Fibroblast of the aortic adventitia (primary cell): ENCODE measurements at regions not wholly inside any gene's neighbourhood (a gene's known extent, or its start where the extent isn't known, plus 50 kb on each side); places are given as distances from the start of the nearest gene placed in this dataset.
"Not testable (repeated sequence)": the region's sequence is repeated elsewhere in the genome, so short reads cannot be mapped to it uniquely, and the experiment has no call there.

Experiments
- DNase-seq: peaks from one replicate; pipeline ENCODE4 v3.0.0-alpha.2; 2010; ENCODE audit warnings: low read depth
- H3K4me3 ChIP-seq: 2 replicates; pipeline ENCODE4 v1.5.1; 2011; ENCODE audit warnings: low read depth, mild to moderate bottlenecking, control low read depth, low read length, moderate library complexity
- TF ChIP-seq, protein P1 (sequence below): IDR thresholded peaks from 2 replicates; pipeline ENCODE4 v1.5.1; 2011; ENCODE audit warnings: mild to moderate bottlenecking, low read length, control low read depth, inconsistent platforms; ENCODE audit not compliant: insufficient read depth

DNA sequence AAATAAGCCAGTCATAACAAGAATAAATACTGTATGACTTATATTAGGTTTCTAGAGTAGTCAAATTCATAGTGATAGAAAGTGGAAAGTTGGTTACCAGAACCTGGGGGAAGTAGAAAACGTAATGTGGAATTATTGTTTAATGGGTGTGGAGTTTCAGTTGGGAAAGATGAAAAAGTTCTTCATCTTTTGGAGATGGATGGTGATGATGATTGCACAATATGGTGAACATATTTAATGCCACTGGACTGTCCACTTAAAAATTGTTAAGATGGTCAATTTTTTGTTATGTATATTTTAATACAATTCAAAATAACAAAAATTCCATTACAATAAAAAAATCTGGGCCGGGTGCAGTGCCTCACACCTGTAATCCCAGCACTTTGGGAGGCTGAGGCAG is 289.6 kb downstream of the ZIC3 start:
- H3K4me3 ChIP-seq, result no peak overlapping the region
- TF ChIP-seq, protein P1, sequence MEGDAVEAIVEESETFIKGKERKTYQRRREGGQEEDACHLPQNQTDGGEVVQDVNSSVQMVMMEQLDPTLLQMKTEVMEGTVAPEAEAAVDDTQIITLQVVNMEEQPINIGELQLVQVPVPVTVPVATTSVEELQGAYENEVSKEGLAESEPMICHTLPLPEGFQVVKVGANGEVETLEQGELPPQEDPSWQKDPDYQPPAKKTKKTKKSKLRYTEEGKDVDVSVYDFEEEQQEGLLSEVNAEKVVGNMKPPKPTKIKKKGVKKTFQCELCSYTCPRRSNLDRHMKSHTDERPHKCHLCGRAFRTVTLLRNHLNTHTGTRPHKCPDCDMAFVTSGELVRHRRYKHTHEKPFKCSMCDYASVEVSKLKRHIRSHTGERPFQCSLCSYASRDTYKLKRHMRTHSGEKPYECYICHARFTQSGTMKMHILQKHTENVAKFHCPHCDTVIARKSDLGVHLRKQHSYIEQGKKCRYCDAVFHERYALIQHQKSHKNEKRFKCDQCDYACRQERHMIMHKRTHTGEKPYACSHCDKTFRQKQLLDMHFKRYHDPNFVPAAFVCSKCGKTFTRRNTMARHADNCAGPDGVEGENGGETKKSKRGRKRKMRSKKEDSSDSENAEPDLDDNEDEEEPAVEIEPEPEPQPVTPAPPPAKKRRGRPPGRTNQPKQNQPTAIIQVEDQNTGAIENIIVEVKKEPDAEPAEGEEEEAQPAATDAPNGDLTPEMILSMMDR, result no peak
- no peak for DNase-seq

DNA sequence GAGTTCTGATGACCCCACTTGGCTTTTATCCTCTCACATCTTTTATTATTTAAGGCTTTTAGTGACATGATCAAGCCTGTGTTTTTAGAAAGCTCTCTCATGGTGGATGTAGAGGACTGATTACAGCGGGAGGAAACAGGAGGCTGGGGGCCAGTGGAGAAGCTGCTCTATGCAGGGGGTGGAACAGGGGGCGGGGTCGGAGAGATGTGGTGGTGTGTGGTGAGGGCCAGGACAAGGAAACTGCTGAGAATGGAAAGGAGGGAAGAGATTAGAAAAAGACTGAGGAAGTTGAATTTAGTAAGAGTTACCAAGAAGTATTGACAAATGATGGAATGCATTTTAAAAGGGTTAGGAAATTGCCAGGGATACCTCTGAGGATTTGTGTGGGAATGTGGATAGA is 292.2 kb downstream of the ZIC3 start:
- TF ChIP-seq, protein P1, result no peak

DNA sequence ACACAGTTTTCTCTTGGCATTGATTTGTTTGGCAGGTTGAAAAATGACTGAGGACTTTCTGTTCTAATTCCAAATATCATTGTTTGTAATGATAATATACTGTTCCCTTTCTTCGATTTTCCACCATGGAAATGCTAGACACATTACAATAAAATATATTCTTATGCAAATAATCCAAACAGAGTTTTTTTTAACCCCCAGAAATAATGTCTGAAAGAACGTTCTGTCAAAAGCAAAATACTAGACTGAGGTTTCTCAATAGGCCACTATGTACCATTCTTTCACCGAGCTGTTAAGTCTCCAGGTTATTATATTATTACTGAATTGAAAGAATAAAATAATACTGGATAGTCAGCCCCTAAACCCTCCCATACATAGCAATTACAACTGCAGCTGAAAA is 312.5 kb downstream of the ZIC3 start:
- no peak for DNase-seq
- TF ChIP-seq, protein P1, result no peak
- H3K4me3 ChIP-seq, result no peak overlapping the region

More for the DNA sequence above, 292.2 kb downstream of the ZIC3 start:
- DNase-seq, result no peak
- H3K4me3 ChIP-seq, result no peak overlapping the region

DNA sequence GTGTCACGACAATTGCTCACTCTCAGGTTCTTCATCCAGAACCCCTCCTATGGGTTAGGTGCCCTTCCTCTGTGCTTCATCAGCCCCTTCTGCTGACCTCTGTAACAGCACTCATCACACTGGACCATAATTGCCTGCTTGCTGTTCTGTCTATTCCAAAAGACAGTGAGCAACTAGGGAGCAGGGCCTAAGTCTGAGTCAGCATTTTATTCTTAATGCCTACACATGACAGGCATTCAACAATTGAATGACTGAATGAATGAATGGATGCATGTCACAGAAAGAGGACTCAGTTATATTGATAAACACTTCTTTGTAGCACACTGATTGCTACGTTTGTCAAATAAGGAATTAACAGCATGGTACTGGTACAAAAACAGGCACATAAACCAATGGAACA is 317.0 kb downstream of the ZIC3 start:
- DNase-seq, result no peak
- no peak overlapping the region for H3K4me3 ChIP-seq
- TF ChIP-seq, protein P1, result no peak

DNA sequence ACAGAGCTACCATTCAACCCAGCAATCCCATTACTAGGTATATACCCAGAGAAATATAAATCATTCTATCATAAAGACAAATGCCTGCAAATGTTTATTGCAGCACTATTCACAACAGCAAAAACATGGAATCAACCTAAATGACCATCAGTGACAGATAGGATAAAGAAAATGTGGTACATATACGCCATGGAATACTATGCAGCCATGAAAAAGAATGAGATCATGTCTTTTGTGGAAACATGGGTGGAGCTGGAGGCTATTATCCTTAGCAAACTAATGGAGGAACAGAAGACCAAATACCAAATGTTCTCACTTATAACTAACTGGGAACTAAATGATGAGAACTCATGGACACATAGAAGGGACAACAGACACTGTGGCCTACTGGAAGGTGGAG is 318.9 kb downstream of the ZIC3 start:
- H3K4me3 ChIP-seq, DNase-seq: not testable (repeated sequence)

DNA sequence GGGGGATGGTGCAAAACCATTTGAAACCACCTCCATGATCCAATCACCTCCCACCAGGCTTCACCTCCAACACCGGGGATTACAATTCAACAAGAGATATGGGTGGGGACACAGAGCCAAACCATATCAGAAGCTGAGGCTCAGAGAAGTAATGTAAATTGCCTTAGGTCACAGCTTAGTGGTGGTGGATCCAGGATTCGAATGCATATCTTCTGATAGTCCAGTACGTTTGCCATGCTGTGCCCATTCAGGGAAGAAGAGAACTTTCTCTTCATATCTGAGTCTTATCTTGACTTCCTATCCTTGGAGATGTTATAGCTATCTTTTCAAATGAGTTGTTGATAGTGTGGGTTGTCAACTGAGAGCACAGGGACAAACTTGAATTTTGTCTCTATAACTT is 325.5 kb downstream of the ZIC3 start:
- TF ChIP-seq, protein P1, result no peak
- DNase-seq, result no peak
- H3K4me3 ChIP-seq, result no peak overlapping the region

DNA sequence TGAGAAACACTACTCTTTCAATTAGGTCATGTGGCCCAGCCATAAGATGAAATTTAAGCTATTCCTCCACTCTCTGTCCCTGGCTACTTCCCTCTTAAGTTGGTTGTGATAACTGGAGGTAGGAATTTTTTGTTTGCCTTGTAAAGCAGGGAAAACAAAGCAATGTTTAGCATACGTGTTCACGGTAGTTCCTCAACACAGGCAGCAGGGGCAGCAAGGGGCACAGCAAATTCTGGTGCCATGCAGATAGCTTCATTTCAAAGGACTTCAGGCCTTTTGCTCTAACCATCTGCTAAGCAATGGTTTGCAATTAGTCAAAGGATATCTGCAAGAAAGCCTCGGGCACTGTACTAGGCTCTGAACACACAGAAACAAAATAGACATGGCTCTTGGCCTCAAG is 330.2 kb downstream of the ZIC3 start:
- TF ChIP-seq, protein P1, result no peak
- no peak overlapping the region for H3K4me3 ChIP-seq
- no peak for DNase-seq

DNA sequence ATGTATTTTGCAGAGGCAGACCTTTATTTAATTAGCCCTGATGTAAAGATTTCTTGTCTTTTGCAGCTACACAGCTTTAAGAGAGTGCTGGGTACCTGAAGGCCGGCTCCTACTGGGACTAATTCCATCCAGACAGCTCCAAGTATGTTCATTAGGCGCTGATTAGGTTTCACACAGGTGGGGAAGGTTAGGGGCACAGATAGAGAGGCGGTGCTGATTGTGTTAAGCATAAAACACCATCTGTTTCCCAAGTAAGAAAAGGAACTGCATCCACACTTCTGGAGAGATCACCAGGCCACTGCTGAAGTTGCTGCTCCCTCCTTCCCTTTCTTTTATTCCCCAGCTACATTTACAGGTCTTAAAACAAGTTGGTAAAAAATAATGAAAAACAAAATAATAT is 349.5 kb downstream of the ZIC3 start:
- TF ChIP-seq, protein P1, result no peak
- no peak for DNase-seq

More for the DNA sequence above, 349.5 kb downstream of the ZIC3 start:
- H3K4me3 ChIP-seq, result no peak overlapping the region
